ENCODE measurements at regions not wholly inside any gene's neighbourhood (a gene's known extent, or its start where the extent isn't known, plus 50 kb on each side); places are given as distances from the start of the nearest gene placed in this dataset.

- ChIA-PET CTCF (no interaction called here), POLR2A (no interaction called here)
- H3K27ac ChIP-seq (ENCODE audit: low read length): no peak overlapping the region
- intact Hi-C loops (cut with micrococcal nuclease; ENCODE audit: unreplicated experiment) (loop anchor here (1.0 kb wide), 1 partner anchor 24 kb away; no protein-coding TSS in a partner anchor), in situ Hi-C loops (cut with HindIII; ENCODE audit: low pct_unique_long_range_greater_than_20kb, low sequenced_read_pairs) (no loop called here)
- H3K4me1 ChIP-seq (ENCODE audit: control insufficient read depth, insufficient read depth, low read length): no peaks in the 10 kb centered on the region
- TF ChIP-seq POLR2AphosphoS5 (IDR thresholded peaks at IDR 0.05; ENCODE audit: low read depth, low read length) (no peak), CTCF (IDR thresholded peaks at IDR 0.05) (no peak), TCF7L2 (IDR thresholded peaks at IDR 0.05; ENCODE audit: low read depth, low read length) (no peak), SIN3A (IDR thresholded peaks at IDR 0.05; ENCODE audit: borderline replicate concordance, insufficient read depth, low read depth, low read length) (no peak), REST (IDR thresholded peaks at IDR 0.05; ENCODE audit: insufficient read depth in 1 of 2, low read depth in 2 of 2, low read length in 1 of 2) (no peak)
- H3K27me3 ChIP-seq (ENCODE audit: control insufficient read depth, insufficient read depth, low read length): no peaks in the 10 kb centered on the region; the same call in 1 of the 2 replicates
- no peak overlapping the region for H3K4me3 ChIP-seq (ENCODE audit: low read depth in 2 of 2, low read length in 2 of 2)
- H3K36me3 ChIP-seq (ENCODE audit: control insufficient read depth, insufficient read depth, low read length): no peaks in the 10 kb centered on the region
- DNase-seq (ENCODE audit: low read depth, low spot score) (no peak), ATAC-seq (no peak)
- H3K9me3 ChIP-seq (ENCODE audit: control insufficient read depth, insufficient read depth, low read depth, low read length): no peaks in the 10 kb centered on the region
- BruUV-seq (replicated peaks): no TSS peak
Observed at GRCh38 chr5:110366716-110367115, 359.8 kb downstream of the TMEM232 start.

Measured in Panc1 (cell line).